HL-60 (cell line): ENCODE measurements at regions not wholly inside any gene's neighbourhood (a gene's known extent, or its start where the extent isn't known, plus 50 kb on each side); places are given as distances from the start of the nearest gene placed in this dataset.

Experiments
- CTCF ChIP-seq: IDR thresholded peaks from one replicate; pipeline ENCODE4 v1.5.1; 2011; ENCODE audit warnings: low read length, control low read depth, inconsistent platforms; ENCODE audit not compliant: insufficient read depth
- GABPA ChIP-seq: IDR thresholded peaks from 2 replicates; pipeline ENCODE4 v1.6.1; 2012; ENCODE audit warnings: low read depth
- REST ChIP-seq: IDR thresholded peaks from 2 replicates; pipeline ENCODE4 v1.6.1; 2012; ENCODE audit warnings: low read depth; ENCODE audit not compliant: insufficient replicate concordance

- TF ChIP-seq CTCF, result no peak
- no peak for TF ChIP-seq REST
- no peak for TF ChIP-seq GABPA
These were observed 224.3 kb upstream of the SOX21 start for GRCh38 chr13:94936633-94937032.
